ENCODE measurements at regions not wholly inside any gene's neighbourhood (a gene's known extent, or its start where the extent isn't known, plus 50 kb on each side); places are given as distances from the start of the nearest gene placed in this dataset.
"Not testable (repeated sequence)": the region's sequence is repeated elsewhere in the genome, so short reads cannot be mapped to it uniquely, and the experiment has no call there.

DNA sequence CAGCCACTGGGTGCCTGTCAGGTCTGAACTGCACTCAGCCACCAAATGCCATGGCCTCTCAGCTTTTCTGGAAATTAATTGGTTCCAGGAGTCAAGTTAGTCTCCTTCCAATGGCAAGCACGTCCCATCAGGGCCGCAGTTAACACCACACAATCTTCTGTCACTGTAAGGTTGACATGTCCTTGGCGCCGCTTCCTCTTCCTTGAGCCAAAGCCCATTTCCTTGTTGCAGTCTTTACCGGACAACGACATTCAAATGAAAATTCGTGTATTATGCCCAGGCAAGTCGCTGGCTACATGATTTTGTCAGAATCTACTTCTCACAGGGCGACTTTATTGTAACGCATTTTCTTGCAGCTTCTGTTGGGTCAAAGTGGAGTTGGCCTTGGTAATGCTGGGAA lies 430.6 kb upstream of the KAZN start:
- no TSS peak for BruUV-seq (replicated peaks)

DNA sequence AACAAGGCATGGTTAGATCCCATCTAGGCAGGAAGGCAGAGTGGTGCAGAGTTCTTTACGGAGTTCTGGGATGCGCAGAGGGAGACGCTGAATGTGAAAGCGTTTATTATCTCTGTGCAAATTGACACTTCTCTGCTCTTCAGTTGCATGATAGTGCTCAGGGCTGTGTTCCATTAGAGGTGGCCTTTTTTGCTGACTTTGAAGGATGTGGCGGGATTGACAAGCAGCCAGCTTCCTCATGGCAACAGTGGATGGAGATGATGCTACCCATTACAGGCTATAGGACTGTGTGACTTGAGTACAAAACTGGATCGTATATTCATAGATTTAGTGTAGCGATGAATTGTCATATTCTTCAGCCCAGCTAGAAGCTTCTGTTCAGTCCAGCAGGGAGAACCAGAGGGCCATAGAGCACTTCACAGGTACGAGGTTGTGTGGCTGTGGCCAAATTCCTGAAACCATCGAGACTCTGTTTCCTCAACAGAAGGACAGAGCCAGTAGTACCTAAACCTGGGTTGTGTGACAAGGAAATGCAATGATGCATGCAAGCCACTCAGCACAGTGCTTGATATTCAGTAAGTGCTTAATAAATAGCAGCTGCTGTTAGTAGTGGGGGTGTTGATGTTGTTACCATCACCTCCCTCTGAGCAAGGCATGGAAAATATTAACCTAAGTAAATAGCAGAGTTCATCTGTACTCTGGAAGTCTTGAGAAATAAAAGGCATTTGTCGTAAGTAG lies 430.0 kb upstream of the KAZN start:
- no peaks in the 10 kb centered on the region for H3K36me3 ChIP-seq (ENCODE audit: low read depth)
- peaks cover 10% of the 10 kb centered on the region; the same call in 1 of the 2 replicates for H3K27me3 ChIP-seq (ENCODE audit: insufficient read depth, low read depth)
- H3K9me3 ChIP-seq (ENCODE audit: insufficient read depth, low read depth), result no peaks in the 10 kb centered on the region
- POLR2A ChIA-PET (ENCODE audit: unreplicated experiment), result no interaction called here
- no peak overlapping the region for H3K27ac ChIP-seq
- H2AFZ ChIP-seq, result no peak overlapping the region
- no peaks in the 10 kb centered on the region for H4K20me1 ChIP-seq (ENCODE audit: insufficient read depth)
- H3K4me3 ChIP-seq, result no peak overlapping the region
- CTCF ChIA-PET, result no interaction called here
- no peaks in the 10 kb centered on the region for H3F3A ChIP-seq (ENCODE audit: insufficient read depth, low read depth)
- no peaks in the 10 kb centered on the region for H3K4me1 ChIP-seq (replicated peaks; ENCODE audit: insufficient read depth)
- H3K9me2 ChIP-seq (ENCODE audit: insufficient read depth), result no peaks in the 10 kb centered on the region
- DNase-seq, result no peak
- TF ChIP-seq, protein P1, sequence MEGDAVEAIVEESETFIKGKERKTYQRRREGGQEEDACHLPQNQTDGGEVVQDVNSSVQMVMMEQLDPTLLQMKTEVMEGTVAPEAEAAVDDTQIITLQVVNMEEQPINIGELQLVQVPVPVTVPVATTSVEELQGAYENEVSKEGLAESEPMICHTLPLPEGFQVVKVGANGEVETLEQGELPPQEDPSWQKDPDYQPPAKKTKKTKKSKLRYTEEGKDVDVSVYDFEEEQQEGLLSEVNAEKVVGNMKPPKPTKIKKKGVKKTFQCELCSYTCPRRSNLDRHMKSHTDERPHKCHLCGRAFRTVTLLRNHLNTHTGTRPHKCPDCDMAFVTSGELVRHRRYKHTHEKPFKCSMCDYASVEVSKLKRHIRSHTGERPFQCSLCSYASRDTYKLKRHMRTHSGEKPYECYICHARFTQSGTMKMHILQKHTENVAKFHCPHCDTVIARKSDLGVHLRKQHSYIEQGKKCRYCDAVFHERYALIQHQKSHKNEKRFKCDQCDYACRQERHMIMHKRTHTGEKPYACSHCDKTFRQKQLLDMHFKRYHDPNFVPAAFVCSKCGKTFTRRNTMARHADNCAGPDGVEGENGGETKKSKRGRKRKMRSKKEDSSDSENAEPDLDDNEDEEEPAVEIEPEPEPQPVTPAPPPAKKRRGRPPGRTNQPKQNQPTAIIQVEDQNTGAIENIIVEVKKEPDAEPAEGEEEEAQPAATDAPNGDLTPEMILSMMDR (conservative IDR thresholded peaks at IDR 0.05), result no peak
- TF ChIP-seq EZH2 (IDR thresholded peaks at IDR 0.05; ENCODE audit: low read depth), result no peak
- no peak overlapping the region for H3K4me2 ChIP-seq
- BruUV-seq (replicated peaks), result no TSS peak
- H3K79me2 ChIP-seq (ENCODE audit: low read depth), result no peaks in the 10 kb centered on the region
- intact Hi-C loops (cut with micrococcal nuclease; ENCODE audit: unreplicated experiment), result no loop called here

More for the DNA sequence above, 430.6 kb upstream of the KAZN start:
- no peaks in the 10 kb centered on the region for H4K20me1 ChIP-seq (ENCODE audit: insufficient read depth)
- H3K9me3 ChIP-seq (ENCODE audit: insufficient read depth, low read depth), result no peaks in the 10 kb centered on the region
- no peak overlapping the region for H2AFZ ChIP-seq
- no peak overlapping the region for H3K4me2 ChIP-seq
- H3K4me3 ChIP-seq, result no peak overlapping the region
- H3K27me3 ChIP-seq (ENCODE audit: insufficient read depth, low read depth), result peaks cover 10% of the 10 kb centered on the region; the same call in 1 of the 2 replicates
- H3K27ac ChIP-seq, result no peak overlapping the region
- H3K79me2 ChIP-seq (ENCODE audit: low read depth), result no peaks in the 10 kb centered on the region
- H3F3A ChIP-seq (ENCODE audit: insufficient read depth, low read depth), result no peaks in the 10 kb centered on the region
- no peaks in the 10 kb centered on the region for H3K9me2 ChIP-seq (ENCODE audit: insufficient read depth)
- H3K4me1 ChIP-seq (replicated peaks; ENCODE audit: insufficient read depth), result no peaks in the 10 kb centered on the region
- CTCF ChIA-PET, result no interaction called here
- H3K36me3 ChIP-seq (ENCODE audit: low read depth), result no peaks in the 10 kb centered on the region
- DNase-seq, result no peak
- TF ChIP-seq, protein P1 (conservative IDR thresholded peaks at IDR 0.05), result no peak
- no peak for TF ChIP-seq EZH2 (IDR thresholded peaks at IDR 0.05; ENCODE audit: low read depth)
- POLR2A ChIA-PET (ENCODE audit: unreplicated experiment), result no interaction called here
- intact Hi-C loops (cut with micrococcal nuclease; ENCODE audit: unreplicated experiment), result no loop called here

DNA sequence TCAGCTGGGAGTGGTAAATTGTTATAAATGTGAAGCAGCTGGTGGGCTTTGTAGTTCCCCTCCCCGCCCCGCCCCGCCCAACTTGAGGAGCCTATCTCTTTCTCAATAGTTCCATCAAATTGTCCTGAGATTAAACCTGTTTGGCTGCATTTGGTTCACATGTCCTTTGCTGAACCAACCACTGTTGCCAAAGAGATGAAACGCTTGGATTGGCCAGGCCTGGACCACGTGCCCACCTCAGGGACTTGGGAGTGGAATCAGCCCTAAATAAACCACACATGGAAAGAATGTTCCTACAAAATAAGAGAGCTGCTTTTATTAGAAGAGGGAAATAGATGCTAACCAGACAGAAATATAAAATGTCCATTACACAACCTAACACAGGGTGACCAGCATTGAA lies 424.9 kb upstream of the KAZN start:
- Histone ChIP-seq H3K4me1 (replicated peaks; ENCODE audit: insufficient read depth) (no peaks in the 10 kb centered on the region), H3K9me3 (ENCODE audit: insufficient read depth, low read depth) (no peaks in the 10 kb centered on the region), H3K9me2 (ENCODE audit: insufficient read depth) (no peaks in the 10 kb centered on the region), H3K36me3 (ENCODE audit: low read depth) (no peaks in the 10 kb centered on the region), H3K4me3 (no peak overlapping the region), H3K79me2 (ENCODE audit: low read depth) (no peaks in the 10 kb centered on the region), H2AFZ (no peak overlapping the region), H3K4me2 (no peak overlapping the region), H4K20me1 (ENCODE audit: insufficient read depth) (no peaks in the 10 kb centered on the region), H3F3A (ENCODE audit: insufficient read depth, low read depth) (no peaks in the 10 kb centered on the region), H3K27ac (no peak overlapping the region), H3K27me3 (ENCODE audit: insufficient read depth, low read depth) (peaks cover 12% of the 10 kb centered on the region; the same call in 1 of the 2 replicates)
- POLR2A ChIA-PET (ENCODE audit: unreplicated experiment), result no interaction called here
- CTCF ChIA-PET, result no interaction called here
- BruUV-seq (replicated peaks), result no TSS peak
- DNase-seq, result no peak
- intact Hi-C loops (cut with micrococcal nuclease; ENCODE audit: unreplicated experiment), result no loop called here
- TF ChIP-seq, protein P1 (conservative IDR thresholded peaks at IDR 0.05), result no peak
- no peak for TF ChIP-seq EZH2 (IDR thresholded peaks at IDR 0.05; ENCODE audit: low read depth)

DNA sequence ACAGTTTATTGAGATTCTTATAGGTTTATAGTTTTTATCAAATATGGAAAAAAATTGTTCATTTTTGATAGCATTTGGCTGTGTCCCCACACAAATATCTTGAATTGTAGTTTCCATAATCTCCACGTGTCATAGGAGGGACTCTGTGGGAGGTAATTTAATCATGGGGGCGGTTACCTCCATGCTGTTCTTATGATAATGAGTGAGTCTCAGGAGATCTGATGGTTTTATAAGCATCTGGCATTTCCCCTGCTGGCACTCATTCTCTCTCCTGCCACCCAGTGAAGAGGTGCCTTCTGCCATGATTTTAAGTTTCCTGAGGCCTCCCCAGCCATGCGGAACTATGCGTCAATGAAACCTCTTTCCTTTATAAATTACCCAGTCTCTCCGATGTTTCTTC lies 420.6 kb upstream of the KAZN start:
- H4K20me1 ChIP-seq (ENCODE audit: insufficient read depth); H3K9me2 ChIP-seq (ENCODE audit: insufficient read depth); POLR2A ChIA-PET (ENCODE audit: unreplicated experiment); H3K79me2 ChIP-seq (ENCODE audit: low read depth); CTCF ChIA-PET; DNase-seq; H3K9me3 ChIP-seq (ENCODE audit: insufficient read depth, low read depth); intact Hi-C loops (cut with micrococcal nuclease; ENCODE audit: unreplicated experiment); BruUV-seq (replicated peaks); H3F3A ChIP-seq (ENCODE audit: insufficient read depth, low read depth); H3K4me3 ChIP-seq; H2AFZ ChIP-seq; H3K27ac ChIP-seq; H3K4me1 ChIP-seq (replicated peaks; ENCODE audit: insufficient read depth); H3K4me2 ChIP-seq; H3K36me3 ChIP-seq (ENCODE audit: low read depth): not testable (repeated sequence)
- H3K27me3 ChIP-seq (ENCODE audit: insufficient read depth, low read depth), result peaks cover 12% of the 10 kb centered on the region; the same call in 1 of the 2 replicates

Data from PC-9 (cell line).